Tibial nerve (tissue), 4 donors: ENCODE measurements at regions not wholly inside any gene's neighbourhood (a gene's known extent, or its start where the extent isn't known, plus 50 kb on each side); places are given as distances from the start of the nearest gene placed in this dataset.

Source experiments
- CTCF ChIP-seq, 5 experiments: fragments of 200-600 bp in 3 of 5; fragments of 450-650 bp in 2 of 5; sonication (generic) in 3 of 5; IDR thresholded peaks; one replicate each; pipeline ENCODE4 v1.5.1; 2016 to 2019; ENCODE audit warnings: antibody characterized with exemption in 5 of 5, mild to moderate bottlenecking in 3 of 5, moderate library complexity in 2 of 5
- EP300 ChIP-seq, 2 donors: sonication (generic); formaldehyde crosslinking; IDR thresholded peaks; one replicate each; pipeline ENCODE4 v1.6.1; 2017; ENCODE audit warnings: antibody characterized with exemption in 2 of 2, mild to moderate bottlenecking in 1 of 2
- POLR2A ChIP-seq, 2 donors: fragments of 450-650 bp; IDR thresholded peaks; one replicate each; pipeline ENCODE4 v1.6.1; 2017; ENCODE audit warnings: antibody characterized with exemption in 2 of 2, mild to moderate bottlenecking in 2 of 2, moderate library complexity in 2 of 2

- TF ChIP-seq CTCF (IDR thresholded peaks at IDR 0.05), result no peak
- TF ChIP-seq POLR2A (IDR thresholded peaks at IDR 0.05), result no peak
- no peak for TF ChIP-seq EP300 (IDR thresholded peaks at IDR 0.05)
These were observed 91.3 kb upstream of the DTNBP1 start for GRCh38 chr6:15754035-15754705.
